Hematopoietic multipotent progenitor cell (in vitro differentiated cells): ENCODE measurements at regions not wholly inside any gene's neighbourhood (a gene's known extent, or its start where the extent isn't known, plus 50 kb on each side); places are given as distances from the start of the nearest gene placed in this dataset.
"Not testable (repeated sequence)": the region's sequence is repeated elsewhere in the genome, so short reads cannot be mapped to it uniquely, and the experiment has no call there.

Source experiments
- DNase-seq, 3 donors: peaks; one replicate each; pipeline ENCODE4 v3.0.0-alpha.2; 2011 to 2015; ENCODE audit warnings: low read depth in 2 of 3, low spot score in 2 of 3

DNA sequence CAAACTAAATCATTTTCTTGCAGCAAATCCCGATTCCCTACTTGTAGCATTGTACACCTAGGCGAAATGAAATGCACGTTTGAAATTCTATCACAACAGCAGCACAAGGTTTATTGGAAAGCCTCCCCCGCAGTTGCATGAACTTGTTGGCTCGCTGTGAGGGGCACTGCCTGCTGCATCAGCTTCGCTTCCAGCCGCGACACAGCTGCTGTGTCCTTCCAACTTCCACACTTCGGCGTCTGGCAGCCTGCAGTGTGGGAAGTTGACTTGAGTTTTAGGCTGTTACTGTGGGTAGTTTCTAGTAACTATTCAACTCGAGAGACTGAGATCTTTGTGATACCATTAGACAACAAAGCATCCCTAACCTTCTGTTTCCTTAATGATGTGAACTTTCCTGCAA lies 315.8 kb upstream of the TPK1 start:
- DNase-seq: no peak

GRCh38 chr7:145147865-145148264 lies 312.0 kb upstream of the TPK1 start:
- DNase-seq: no peak

DNA sequence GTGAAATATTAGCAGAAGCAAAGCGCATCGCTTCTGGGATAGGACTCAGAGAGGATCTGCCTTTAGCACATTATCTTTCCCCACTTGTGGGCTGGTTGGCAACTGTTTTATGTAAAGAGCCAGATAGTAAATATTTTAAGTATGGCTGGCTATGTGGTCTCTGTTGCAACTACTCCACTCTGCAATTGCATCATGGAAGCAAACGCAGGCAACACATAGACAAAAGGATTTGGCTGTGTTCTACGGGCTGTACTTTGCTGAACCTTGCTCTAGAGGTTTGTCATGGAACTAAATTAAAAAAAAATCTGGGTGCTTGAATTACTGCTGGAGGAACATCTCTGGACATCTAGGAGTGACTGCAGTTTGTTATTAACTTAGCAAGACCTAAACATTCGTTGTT lies 307.8 kb upstream of the TPK1 start:
- DNase-seq: no peak

DNA sequence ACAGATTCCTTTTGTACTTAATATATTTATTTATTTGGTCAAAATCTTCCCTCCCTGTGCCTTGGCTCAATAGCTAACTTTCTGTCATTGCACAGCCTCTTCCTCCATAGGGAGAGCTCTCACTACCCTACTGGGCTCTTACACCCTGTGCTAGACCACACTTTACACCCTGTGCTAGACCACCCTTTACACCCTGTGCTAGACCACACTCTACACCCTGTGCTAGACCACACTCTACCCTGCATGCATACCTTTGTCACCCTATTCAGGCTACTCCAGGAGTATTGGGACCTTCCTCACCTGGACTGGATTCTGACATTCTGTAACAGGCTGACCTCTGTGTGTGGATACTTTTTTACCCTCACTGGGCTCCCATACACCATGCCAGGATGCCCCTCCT lies 298.5 kb upstream of the TPK1 start:
- no peak for DNase-seq

DNA sequence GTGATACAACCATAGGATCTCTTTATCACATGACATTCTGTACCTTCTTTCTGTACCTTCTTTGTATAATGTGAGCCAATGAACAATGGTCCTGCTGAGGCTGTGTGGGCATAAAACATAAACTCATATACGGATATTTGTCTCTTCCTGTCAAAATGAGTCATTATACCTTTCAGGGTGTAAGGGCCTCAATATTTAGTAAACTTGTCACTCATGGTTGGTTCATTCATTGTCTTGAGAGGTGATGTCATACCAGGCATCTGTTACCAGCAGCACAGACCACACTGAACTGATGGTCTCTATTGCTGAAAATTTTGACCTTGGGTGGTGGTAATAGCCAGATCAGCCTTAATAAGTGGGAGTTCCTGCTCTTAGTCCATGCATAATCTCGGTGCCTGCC lies 287.6 kb upstream of the TPK1 start:
- DNase-seq: no peak

DNA sequence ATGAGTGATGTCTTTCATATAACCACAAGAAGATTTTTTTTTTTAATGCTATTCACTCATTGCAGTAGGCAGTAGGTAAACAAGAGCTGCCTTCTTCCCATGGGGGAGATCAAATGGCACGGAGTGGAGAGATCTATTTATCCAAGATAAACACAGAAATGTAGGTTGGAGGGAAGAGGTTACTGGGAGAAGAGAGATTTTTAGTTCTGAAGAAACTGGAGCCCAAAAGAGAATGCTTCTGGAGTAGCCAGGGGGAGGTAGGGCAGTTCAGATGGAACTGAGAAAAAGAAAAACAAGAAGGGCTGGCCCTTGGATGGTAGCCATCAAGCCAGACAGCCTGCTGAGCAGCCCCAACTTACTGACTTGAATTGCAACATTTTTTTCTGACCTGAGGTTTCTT lies 270.1 kb upstream of the TPK1 start:
- no peak for DNase-seq

DNA sequence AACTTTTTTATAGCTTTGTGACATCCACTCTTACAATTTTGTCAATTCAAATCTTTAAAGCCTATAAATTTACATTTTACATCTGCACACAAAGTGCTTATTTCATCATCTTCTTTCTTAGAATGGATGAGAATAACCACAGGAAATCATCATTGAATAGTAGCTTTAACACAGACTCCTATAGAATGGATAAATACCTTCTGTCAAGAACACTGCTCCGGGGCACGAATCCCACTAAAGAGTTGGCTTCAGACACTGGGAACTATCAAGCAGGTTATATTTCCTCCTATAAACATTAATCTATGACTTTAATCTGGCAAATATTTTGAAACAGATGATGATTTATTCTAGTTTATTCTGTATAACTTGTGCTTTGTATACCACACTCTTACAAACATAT lies 269.7 kb upstream of the TPK1 start:
- no peak for DNase-seq

- no peak for DNase-seq
Observed at GRCh38 chr7:145104400-145104799, 268.5 kb upstream of the TPK1 start.

GRCh38 chr7:145102199-145102598 lies 266.3 kb upstream of the TPK1 start:
- DNase-seq: not testable (repeated sequence)

DNA sequence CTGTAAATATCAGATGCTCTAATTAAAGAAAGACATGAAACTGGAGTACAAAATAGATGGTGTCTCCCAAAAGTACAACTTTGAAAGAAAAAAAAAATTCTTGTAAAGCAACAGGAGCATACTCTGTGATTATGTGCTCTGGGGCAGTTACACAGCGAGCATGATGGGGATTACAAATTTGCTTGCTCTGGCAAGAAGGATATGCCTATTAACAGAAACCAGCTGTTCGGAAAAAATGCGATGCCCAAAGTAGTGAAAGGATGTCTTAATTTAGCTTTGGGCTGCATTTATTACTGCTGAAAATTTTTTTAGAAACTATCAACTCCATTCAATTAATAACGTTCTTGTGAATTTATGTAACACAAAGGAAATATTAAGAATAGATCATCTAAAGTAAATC lies 256.9 kb upstream of the TPK1 start:
- no peak for DNase-seq

DNA sequence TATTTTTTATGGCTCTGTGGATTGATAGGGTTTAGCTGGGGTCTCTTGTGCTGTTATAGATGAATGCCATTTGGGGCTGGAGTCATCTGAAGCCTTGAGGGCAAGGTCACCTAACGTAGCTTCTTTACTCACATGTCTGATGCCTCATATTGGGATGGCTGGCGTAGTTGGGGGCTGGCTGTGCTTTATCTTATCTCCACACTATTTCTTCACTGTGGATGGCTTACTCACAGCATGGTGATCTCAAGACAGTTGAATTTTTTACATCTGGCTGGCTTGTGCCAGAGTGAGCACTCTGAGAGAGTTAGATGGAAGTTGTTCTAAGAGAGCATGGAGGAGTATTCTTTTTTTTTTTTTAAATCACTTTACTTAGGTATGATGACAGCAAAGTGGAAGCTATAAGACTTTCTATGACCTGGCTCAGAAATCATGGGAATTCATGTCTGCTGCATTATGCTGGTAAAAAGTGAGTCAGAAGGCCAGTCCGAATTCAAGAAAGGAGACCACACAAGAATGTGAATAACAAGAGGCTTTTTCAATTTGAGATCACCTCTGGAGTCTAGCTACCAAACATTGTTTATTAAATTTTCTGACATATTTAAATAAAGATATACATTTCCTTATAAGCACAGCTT lies 252.4 kb upstream of the TPK1 start:
- no peak for DNase-seq

DNA sequence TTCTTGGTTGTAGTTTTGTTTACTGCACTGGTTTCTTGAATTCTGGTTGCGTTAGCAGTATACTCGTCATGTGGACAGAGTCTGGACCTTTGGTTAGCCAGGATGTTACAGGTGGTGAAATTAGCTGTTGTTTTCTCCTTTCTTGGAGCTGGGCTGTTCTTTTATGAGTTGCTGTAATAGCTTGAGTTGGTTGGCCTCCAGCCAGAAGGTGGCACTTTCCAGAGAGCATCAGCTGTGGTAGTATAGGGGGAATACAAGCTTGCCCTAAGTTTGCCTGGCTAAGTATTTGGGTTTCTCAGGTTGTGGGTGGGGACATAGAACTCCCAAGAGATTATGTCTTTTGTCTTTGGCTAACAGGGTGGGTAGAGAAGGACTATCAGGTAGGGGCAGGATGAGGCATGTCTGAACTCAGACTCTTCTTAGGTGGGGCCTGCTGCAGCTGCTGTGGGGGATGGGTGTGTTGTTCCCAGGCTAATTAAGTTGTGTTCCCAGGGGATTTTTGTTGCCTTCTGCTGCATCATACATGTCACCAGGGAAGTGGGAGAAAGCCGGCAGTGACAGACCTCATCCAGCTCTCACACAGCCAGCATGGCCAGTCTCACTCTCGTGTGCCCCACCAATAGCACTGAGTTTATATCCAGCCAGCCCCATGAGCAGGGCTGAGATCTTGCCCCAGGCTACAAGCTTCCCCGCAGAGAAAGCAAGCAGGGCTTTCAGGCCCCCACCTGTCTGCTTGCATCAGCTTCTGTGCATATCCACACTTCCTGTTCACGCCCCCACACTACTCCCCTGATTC lies 246.7 kb upstream of the TPK1 start:
- DNase-seq: no peak

- no peak for DNase-seq
Observed at GRCh38 chr7:145065473-145065872, 229.6 kb upstream of the TPK1 start.

GRCh38 chr7:145064114-145064513 lies 228.3 kb upstream of the TPK1 start:
- DNase-seq: no peak

GRCh38 chr7:145053781-145054180 lies 217.9 kb upstream of the TPK1 start:
- DNase-seq: no peak

DNA sequence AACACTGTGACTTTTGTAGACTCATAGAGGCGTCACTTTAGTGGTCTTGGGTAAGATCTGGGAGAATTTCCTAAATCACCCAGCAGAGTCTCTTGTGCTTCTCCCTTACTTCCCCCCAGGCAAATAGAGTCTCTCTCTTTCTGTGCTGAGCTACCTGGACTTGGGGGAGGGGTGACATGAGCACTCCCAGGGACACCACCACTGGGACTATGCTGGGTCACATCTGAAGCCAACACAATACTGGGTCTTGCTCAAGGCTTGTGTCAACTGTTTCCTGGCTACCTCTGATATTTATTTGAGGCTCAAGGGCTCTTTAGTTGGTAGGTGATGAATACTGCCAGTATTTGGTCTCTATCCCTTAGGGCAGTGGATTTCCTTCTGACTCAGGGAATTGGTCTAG lies 214.6 kb upstream of the TPK1 start:
- DNase-seq: no peak

GRCh38 chr7:145036604-145037405 lies 201.0 kb upstream of the TPK1 start:
- DNase-seq: peak; percentile 5 to 70 (median 36)

DNA sequence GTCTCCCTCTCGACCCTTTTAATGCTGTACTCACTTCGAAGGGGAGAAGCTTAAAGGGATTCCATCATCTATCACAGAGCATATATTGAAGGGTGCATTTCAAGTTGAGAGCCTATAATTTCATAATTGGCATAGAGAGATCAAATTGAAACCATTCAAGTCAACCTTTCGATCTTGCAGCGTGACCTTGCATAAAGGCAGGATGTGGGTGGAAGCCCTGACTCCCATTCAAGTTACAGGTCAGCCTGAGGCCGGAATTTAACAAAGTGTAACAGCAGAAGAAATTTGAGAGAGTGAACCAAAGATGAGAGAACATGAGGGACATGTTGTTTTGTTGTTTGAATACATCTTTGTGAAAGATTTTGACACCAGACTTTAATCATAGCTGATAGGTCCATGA lies 195.3 kb upstream of the TPK1 start:
- DNase-seq: no peak

- DNase-seq: no peak
Observed at GRCh38 chr7:145030754-145031153, 194.9 kb upstream of the TPK1 start.

DNA sequence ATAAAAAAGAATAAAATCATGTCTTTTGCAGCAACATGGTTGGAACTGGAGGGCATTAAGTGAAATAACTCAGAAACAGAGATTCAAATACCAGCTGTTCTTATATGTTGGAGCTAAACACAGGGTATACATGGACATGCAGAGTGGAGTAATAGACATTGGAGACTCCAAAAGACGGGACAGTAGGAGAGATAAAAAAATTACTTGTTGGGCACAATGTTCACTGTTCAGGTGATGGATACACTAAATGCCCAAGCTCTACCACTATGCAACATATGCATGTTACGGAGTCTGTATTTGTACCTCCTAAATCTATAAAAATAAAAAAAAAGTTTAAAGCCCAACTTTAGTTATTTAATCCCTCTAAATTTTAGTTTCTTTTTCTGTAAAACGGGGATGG lies 184.6 kb upstream of the TPK1 start:
- DNase-seq: no peak

GRCh38 chr7:145016068-145016467 lies 180.2 kb upstream of the TPK1 start:
- DNase-seq: no peak

GRCh38 chr7:145009876-145010275 lies 174.0 kb upstream of the TPK1 start:
- no peak for DNase-seq
